ENCODE measurements at regions not wholly inside any gene's neighbourhood (a gene's known extent, or its start where the extent isn't known, plus 50 kb on each side); places are given as distances from the start of the nearest gene placed in this dataset.

DNA sequence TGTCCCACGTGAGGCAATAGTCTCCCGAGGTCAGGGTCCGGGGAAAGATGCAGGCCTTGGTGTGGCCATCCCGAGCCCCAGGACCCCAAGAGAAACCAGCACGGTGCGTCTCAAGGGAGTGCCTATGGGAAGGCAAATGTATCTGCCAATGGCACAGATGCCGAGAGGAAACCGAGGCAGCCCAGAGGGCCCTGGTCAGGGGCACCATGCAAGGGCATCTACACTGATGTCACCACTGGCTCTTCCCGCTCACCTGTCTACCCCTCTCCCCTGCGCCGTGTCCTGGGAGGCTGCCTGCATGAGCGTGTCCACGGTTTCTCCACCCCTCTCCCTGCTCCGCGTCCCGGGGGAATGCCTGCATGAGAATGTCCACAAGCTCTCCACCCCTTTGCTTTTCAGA, 1318.8 kb downstream of the TBC1D22A start:
- TF ChIP-seq POLR2A (IDR thresholded peaks at IDR 0.05) (no peak), EP300 (IDR thresholded peaks at IDR 0.05) (no peak)
- TF ChIP-seq, protein P1, sequence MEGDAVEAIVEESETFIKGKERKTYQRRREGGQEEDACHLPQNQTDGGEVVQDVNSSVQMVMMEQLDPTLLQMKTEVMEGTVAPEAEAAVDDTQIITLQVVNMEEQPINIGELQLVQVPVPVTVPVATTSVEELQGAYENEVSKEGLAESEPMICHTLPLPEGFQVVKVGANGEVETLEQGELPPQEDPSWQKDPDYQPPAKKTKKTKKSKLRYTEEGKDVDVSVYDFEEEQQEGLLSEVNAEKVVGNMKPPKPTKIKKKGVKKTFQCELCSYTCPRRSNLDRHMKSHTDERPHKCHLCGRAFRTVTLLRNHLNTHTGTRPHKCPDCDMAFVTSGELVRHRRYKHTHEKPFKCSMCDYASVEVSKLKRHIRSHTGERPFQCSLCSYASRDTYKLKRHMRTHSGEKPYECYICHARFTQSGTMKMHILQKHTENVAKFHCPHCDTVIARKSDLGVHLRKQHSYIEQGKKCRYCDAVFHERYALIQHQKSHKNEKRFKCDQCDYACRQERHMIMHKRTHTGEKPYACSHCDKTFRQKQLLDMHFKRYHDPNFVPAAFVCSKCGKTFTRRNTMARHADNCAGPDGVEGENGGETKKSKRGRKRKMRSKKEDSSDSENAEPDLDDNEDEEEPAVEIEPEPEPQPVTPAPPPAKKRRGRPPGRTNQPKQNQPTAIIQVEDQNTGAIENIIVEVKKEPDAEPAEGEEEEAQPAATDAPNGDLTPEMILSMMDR (IDR thresholded peaks at IDR 0.05): no peak

Data from tibial nerve (tissue), 4 donors.